ENCODE measurements at regions not wholly inside any gene's neighbourhood (a gene's known extent, or its start where the extent isn't known, plus 50 kb on each side); places are given as distances from the start of the nearest gene placed in this dataset.

DNA sequence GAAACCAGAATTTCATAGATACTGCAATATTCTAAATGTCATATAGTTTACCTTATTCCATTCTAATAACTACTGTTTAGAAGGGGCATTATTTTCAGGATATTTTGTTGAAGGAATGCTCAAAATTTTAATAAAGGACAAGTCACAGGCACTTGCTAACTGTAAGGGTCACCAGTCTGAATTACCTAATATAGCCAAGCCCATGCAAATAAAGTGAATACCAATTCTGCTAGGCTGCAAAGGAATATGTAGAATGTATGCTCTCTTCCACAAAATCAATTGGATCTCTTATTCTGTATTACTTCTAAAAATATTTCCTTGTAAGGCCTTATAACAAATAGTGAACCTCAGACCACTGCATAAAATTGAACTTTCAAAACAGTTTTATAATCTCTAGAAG lies 52.3 kb upstream of the FAT4 start:
- ATAC-seq (ENCODE audit: low read depth): no peak
- no peak overlapping the region for H3K27ac Mint-ChIP-seq
- no peaks in the 10 kb centered on the region for H3K36me3 Mint-ChIP-seq (ENCODE audit: low read depth)
- POLR2A ChIA-PET: no interaction called here
- CTCF ChIA-PET: no interaction called here
- DNase-seq: no peak
- intact Hi-C loops (cut with micrococcal nuclease): no loop called here
- H3K4me3 Mint-ChIP-seq: no peak overlapping the region
- TF ChIP-seq, protein P1, sequence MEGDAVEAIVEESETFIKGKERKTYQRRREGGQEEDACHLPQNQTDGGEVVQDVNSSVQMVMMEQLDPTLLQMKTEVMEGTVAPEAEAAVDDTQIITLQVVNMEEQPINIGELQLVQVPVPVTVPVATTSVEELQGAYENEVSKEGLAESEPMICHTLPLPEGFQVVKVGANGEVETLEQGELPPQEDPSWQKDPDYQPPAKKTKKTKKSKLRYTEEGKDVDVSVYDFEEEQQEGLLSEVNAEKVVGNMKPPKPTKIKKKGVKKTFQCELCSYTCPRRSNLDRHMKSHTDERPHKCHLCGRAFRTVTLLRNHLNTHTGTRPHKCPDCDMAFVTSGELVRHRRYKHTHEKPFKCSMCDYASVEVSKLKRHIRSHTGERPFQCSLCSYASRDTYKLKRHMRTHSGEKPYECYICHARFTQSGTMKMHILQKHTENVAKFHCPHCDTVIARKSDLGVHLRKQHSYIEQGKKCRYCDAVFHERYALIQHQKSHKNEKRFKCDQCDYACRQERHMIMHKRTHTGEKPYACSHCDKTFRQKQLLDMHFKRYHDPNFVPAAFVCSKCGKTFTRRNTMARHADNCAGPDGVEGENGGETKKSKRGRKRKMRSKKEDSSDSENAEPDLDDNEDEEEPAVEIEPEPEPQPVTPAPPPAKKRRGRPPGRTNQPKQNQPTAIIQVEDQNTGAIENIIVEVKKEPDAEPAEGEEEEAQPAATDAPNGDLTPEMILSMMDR (IDR thresholded peaks at IDR 0.05): no peak
- no peaks in the 10 kb centered on the region for H3K27me3 Mint-ChIP-seq
- H3K9me3 Mint-ChIP-seq: no peaks in the 10 kb centered on the region
- no peaks in the 10 kb centered on the region for H3K4me1 Mint-ChIP-seq

DNA sequence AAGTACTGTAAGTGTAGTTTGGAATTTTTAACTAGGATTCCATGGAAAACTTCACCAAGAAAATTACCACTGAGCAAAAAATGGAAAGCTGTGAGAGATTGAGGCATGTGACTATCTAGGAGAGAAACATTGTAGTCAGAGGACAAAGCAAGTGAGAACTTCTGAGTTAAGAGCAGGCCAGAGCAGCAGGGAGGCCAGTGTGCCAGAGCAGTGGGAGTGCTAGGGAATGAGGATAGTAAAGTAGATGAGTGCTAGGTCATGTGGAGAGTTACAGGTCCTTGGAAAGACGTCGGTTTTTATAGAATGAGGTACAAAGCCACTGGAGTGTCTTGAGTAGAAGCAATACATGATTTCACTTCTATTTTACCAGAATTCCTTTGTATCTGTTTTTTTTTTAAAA lies 52.7 kb upstream of the FAT4 start:
- H3K36me3 Mint-ChIP-seq (ENCODE audit: low read depth): no peaks in the 10 kb centered on the region
- intact Hi-C loops (cut with micrococcal nuclease): no loop called here
- H3K4me1 Mint-ChIP-seq: no peaks in the 10 kb centered on the region
- no peak for ATAC-seq (ENCODE audit: low read depth)
- CTCF ChIA-PET: no interaction called here
- TF ChIP-seq, protein P1 (IDR thresholded peaks at IDR 0.05): no peak
- no peaks in the 10 kb centered on the region for H3K27me3 Mint-ChIP-seq
- H3K9me3 Mint-ChIP-seq: no peaks in the 10 kb centered on the region
- no peak overlapping the region for H3K4me3 Mint-ChIP-seq
- no peak overlapping the region for H3K27ac Mint-ChIP-seq
- DNase-seq: no peak
- POLR2A ChIA-PET: no interaction called here

DNA sequence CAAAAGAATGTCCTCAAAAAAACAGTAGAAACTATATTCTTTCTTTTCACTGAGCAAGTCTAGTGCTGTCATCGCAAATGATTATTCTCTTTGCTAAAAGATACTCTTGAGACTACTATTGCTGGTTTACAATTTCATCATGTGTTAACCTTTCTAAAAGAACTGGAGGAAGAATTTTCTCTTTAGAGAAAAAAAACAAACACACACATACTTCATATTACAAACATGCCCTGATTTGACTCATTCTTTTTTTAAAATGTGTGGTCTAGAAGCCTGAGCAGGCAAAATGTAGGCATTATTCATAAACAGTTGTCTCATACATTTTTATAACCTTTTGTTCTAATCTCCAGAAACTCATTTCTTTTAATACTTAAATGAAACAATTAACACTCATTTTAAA lies 60.6 kb upstream of the FAT4 start:
- H3K9me3 Mint-ChIP-seq: peaks cover 2% of the 10 kb centered on the region
- H3K4me3 Mint-ChIP-seq: no peak overlapping the region
- H3K4me1 Mint-ChIP-seq: no peaks in the 10 kb centered on the region
- TF ChIP-seq, protein P1 (IDR thresholded peaks at IDR 0.05): no peak
- DNase-seq (no peak), ATAC-seq (ENCODE audit: low read depth) (no peak)
- H3K27me3 Mint-ChIP-seq: no peaks in the 10 kb centered on the region
- no peaks in the 10 kb centered on the region for H3K36me3 Mint-ChIP-seq (ENCODE audit: low read depth)
- no peak overlapping the region for H3K27ac Mint-ChIP-seq
- ChIA-PET CTCF (no interaction called here), POLR2A (no interaction called here)
- intact Hi-C loops (cut with micrococcal nuclease): no loop called here

DNA sequence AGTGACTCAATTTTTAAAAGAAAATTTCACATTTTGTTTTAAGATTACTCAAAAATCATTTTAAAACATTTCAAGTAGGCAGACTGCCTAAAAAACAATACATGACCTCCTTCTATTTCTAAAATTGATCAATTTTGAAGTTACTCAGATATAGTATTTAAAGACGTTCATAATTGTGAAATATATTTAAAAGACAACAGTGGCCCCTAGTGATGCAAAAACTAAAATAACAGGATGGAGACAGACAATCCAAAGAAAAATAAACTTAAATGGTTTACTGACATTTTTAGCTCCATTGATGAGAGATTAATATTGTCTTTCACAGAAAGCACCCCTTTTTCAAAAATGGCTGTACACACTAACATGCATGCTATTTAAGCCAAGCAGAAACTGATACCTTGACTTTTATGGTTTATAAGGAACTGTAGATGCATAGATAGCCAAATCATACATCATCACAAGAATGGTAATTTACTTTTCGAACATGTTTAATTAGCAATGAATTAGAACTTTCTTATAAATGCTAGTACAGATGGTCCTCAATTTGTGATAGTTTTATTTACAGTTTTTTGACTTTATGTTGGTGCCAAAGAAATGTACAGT lies 69.8 kb upstream of the FAT4 start:
- POLR2A ChIA-PET: no interaction called here
- CTCF ChIA-PET: no interaction called here
- TF ChIP-seq, protein P1 (IDR thresholded peaks at IDR 0.05): no peak
- H3K9me3 Mint-ChIP-seq: peaks cover 3% of the 10 kb centered on the region
- no peak overlapping the region for H3K27ac Mint-ChIP-seq
- no peak overlapping the region for H3K4me3 Mint-ChIP-seq
- H3K36me3 Mint-ChIP-seq (ENCODE audit: low read depth): no peaks in the 10 kb centered on the region
- no peak for DNase-seq
- no peaks in the 10 kb centered on the region for H3K27me3 Mint-ChIP-seq
- no peak for ATAC-seq (ENCODE audit: low read depth)
- intact Hi-C loops (cut with micrococcal nuclease): no loop called here
- no peaks in the 10 kb centered on the region for H3K4me1 Mint-ChIP-seq

DNA sequence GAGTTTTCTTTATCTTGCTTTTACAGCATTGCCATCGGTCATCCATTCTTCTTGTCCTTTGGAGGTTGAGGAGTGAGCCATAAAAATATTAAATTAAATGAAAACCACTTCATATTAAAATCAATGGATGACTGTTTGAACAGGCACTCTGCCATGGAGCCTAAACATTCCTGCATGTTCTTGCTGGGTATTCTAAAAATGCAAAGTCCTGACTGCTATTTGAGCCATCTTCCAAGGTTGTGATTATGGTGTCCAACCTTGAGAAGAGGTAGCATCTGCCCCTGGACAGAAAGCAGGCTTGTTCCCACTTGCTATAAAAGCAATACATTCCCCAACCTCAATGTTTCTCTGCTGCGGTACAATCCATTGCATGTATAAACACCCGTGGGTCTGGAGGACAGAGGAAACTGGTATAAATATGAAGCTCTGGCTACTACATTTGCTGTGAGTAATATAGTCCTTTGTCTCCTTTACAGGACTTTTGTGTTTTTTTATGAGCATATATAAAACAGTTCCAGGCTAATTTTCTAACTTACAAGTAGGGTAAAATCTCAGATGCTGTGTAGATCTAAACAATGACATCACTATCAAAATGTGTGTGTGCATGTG lies 70.9 kb upstream of the FAT4 start:
- Mint-ChIP-seq H3K4me1 (no peaks in the 10 kb centered on the region), H3K27me3 (no peaks in the 10 kb centered on the region), H3K36me3 (ENCODE audit: low read depth) (no peaks in the 10 kb centered on the region), H3K27ac (no peak overlapping the region), H3K4me3 (no peak overlapping the region), H3K9me3 (peaks cover 3% of the 10 kb centered on the region)
- DNase-seq (no peak), ATAC-seq (ENCODE audit: low read depth) (no peak)
- intact Hi-C loops (cut with micrococcal nuclease): no loop called here
- TF ChIP-seq, protein P1 (IDR thresholded peaks at IDR 0.05): no peak
- ChIA-PET CTCF (no interaction called here), POLR2A (no interaction called here)

Data from activated B cell treated with CpG ODN at 0.5 μM for 24 hours (primary cell).